Heart right ventricle (tissue), 16 donors: ENCODE measurements at regions not wholly inside any gene's neighbourhood (a gene's known extent, or its start where the extent isn't known, plus 50 kb on each side); places are given as distances from the start of the nearest gene placed in this dataset.

ENCODE experiments used
- ATAC-seq, 8 donors: fragments of 200-7000 bp; cut with Tn5 transposase; one replicate each; pipeline ENCODE4 v1.9.1; 2020; ENCODE audit warnings: mild to moderate bottlenecking in 8 of 8, moderate library complexity in 8 of 8, moderate number of reproducible peaks in 1 of 8
- DNase-seq, 2 donors: peaks; one replicate each; pipeline ENCODE4 v3.0.0-alpha.2; 2020
- H3K27ac ChIP-seq, 10 donors: fragments of 200-600 bp; sonication (generic) in 2 of 10; one replicate each; pipeline versions ENCODE4 v1.5.0 to v1.8.0; 2020 to 2022; ENCODE audit warnings: mild to moderate bottlenecking in 3 of 10
- H3K27me3 ChIP-seq, 7 donors: fragments of 200-600 bp; one replicate each; pipeline ENCODE4 v1.8.0; 2021 to 2022; ENCODE audit warnings: mild to moderate bottlenecking in 2 of 7
- H3K36me3 ChIP-seq, 9 donors: fragments of 200-600 bp; sonication (generic) in 1 of 9; one replicate each; pipeline versions ENCODE4 v1.5.0 to v1.8.0; 2020 to 2022; ENCODE audit warnings: mild to moderate bottlenecking in 2 of 9
- H3K4me1 ChIP-seq, 9 donors: fragments of 200-600 bp; sonication (generic) in 1 of 9; one replicate each; pipeline versions ENCODE4 v1.5.0 to v1.8.0; 2020 to 2022; ENCODE audit warnings: mild to moderate bottlenecking in 4 of 9
- H3K4me3 ChIP-seq, 10 donors: fragments of 200-600 bp; sonication (generic) in 2 of 10; one replicate each; pipeline versions ENCODE4 v1.5.0 to v1.8.0; 2020 to 2022; ENCODE audit warnings: mild to moderate bottlenecking in 7 of 10, moderate library complexity in 2 of 10
- H3K9me3 ChIP-seq, 11 donors: fragments of 200-600 bp in 10 of 11; sonication (generic) in 2 of 11; one replicate each; pipeline versions ENCODE4 v1.5.0 to v1.8.0; 2013 to 2022; ENCODE audit warnings: mild to moderate bottlenecking in 2 of 11, control low read depth in 1 of 11, moderate library complexity in 1 of 11
- WGBS, 2 donors: extraction: QIAGEN DNeasy Blood & Tissue Kit; methylation state at CpG; one replicate each; pipeline ENCODE4 v1.1.7; 2013; ENCODE audit warnings: inconsistent platforms in 1 of 2; 5-methylcytosine and 5-hydroxymethylcytosine counted together
- intact Hi-C, 10 donors: fragments of 100-400 bp; cut with DNase I; formaldehyde crosslinking; loops; one replicate each; pipeline versions ENCODE4 v1.11.1 to v1.14.2; 2022
- TF ChIP-seq, protein P1 (sequence below), 9 donors: fragments of 200-600 bp; sonication (generic) in 2 of 9; IDR thresholded peaks; one replicate each; pipeline versions ENCODE4 v1.5.0 to v1.8.0; 2021 to 2022; ENCODE audit warnings: antibody characterized with exemption in 9 of 9, mild to moderate bottlenecking in 5 of 9, moderate library complexity in 1 of 9
- donor health status: Arrhythmogenic right ventricular cardiomyopathy.
- donor health status: ischemic (EF 13 %, LVEDD 7.1; RV severe dilation, severe dysfunction).
- donor health status: healthy with polysubstance abuse.
- donor health status: DM: no; HTN: yes; CAD: no.
- donor health status: DM: no; HTN: no; CAD: no.
- donor health status: ischemic (EF 25% LVEDD 6.9; RV normal size, moderate dysfunction).
- donor health status: ischemic (EF 25% LVEDD 5.7; RV mildly dilated, moderate dysfunction).
- donor health status: healthy.
- donor health status: DM: yes; HTN: yes; CAD: no.
- donor health status: Ischemic cardiomyopathy.
- donor health status: ischemic (EF 35%, LVEDD 5.7; RV mildly dilated, moderate dysfunction).
- donor health status: nonischemic (EF 11% LVEDD 7.7; RV severe dilation, severe dysfunction).
- donor health status: DM: yes; HTN: yes; CAD: no.
- donor health status: PGD.
- donor health status: ischemic (EF 29% LVEDD 5.4; RV normal size, mild dysfunction).
- donor health status: nonischemic (EF 23%, LVEDD 6.1; RV moderate dilation, normal function).

- Histone ChIP-seq H3K27ac (no peak overlapping the region), H3K9me3 (peaks cover 0 to 23% (median 5%) of the 10 kb centered on the region in 11 donors), H3K4me1 (no peaks in the 10 kb centered on the region), H3K27me3 (no peaks in the 10 kb centered on the region), H3K36me3 (no peaks in the 10 kb centered on the region), H3K4me3 (no peak overlapping the region)
- DNase-seq (no peak), ATAC-seq (no peak)
- WGBS, 2 donors: 87 to 92% methylated on average over 1 of the region's 1 CpG
- TF ChIP-seq, protein P1, sequence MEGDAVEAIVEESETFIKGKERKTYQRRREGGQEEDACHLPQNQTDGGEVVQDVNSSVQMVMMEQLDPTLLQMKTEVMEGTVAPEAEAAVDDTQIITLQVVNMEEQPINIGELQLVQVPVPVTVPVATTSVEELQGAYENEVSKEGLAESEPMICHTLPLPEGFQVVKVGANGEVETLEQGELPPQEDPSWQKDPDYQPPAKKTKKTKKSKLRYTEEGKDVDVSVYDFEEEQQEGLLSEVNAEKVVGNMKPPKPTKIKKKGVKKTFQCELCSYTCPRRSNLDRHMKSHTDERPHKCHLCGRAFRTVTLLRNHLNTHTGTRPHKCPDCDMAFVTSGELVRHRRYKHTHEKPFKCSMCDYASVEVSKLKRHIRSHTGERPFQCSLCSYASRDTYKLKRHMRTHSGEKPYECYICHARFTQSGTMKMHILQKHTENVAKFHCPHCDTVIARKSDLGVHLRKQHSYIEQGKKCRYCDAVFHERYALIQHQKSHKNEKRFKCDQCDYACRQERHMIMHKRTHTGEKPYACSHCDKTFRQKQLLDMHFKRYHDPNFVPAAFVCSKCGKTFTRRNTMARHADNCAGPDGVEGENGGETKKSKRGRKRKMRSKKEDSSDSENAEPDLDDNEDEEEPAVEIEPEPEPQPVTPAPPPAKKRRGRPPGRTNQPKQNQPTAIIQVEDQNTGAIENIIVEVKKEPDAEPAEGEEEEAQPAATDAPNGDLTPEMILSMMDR (IDR thresholded peaks at IDR 0.05): no peak
- intact Hi-C loops: no loop called here
These were observed 300.5 kb downstream of the HTR7 start for GRCh38 chr10:90557385-90557784.

GRCh38 chr10:90560331-90560730, 297.5 kb downstream of the HTR7 start:
- no peaks in the 10 kb centered on the region for H3K4me1 ChIP-seq
- 59 to 66% methylated on average over 2 of the region's 2 CpGs for WGBS, 2 donors
- H3K36me3 ChIP-seq: no peaks in the 10 kb centered on the region
- intact Hi-C loops: no loop called here
- no peak overlapping the region for H3K4me3 ChIP-seq
- DNase-seq: no peak
- no peak for ATAC-seq
- H3K9me3 ChIP-seq: peaks cover 0 to 23% (median 5%) of the 10 kb centered on the region in 11 donors
- no peak overlapping the region for H3K27ac ChIP-seq
- H3K27me3 ChIP-seq: no peaks in the 10 kb centered on the region
- TF ChIP-seq, protein P1 (IDR thresholded peaks at IDR 0.05): no peak

DNA sequence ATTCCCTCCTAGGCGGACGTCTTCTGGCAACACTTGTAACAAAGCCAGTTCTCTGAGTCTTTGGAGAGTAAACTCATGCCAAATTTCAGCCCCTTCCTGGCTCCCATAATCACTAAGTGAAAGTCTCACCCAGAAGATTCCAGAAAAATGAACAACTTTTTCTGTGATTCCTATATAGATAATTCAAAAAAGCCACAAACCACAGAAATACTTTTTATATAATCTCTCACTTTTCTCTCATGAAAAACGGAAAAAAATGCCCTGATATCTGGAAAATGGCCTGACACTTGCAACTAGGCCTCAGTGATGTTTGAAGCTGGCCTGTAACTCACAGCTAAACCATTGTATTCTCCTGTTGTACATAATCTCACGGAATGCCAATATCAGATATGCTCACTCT, 296.2 kb downstream of the HTR7 start:
- Histone ChIP-seq H3K36me3 (no peaks in the 10 kb centered on the region), H3K9me3 (peaks cover 0 to 23% (median 5%) of the 10 kb centered on the region in 11 donors), H3K27me3 (no peaks in the 10 kb centered on the region), H3K4me3 (no peak overlapping the region), H3K27ac (no peak overlapping the region), H3K4me1 (no peaks in the 10 kb centered on the region)
- DNase-seq (no peak), ATAC-seq (no peak)
- TF ChIP-seq, protein P1 (IDR thresholded peaks at IDR 0.05): no peak
- 50 to 67% methylated on average over 4 of the region's 4 CpGs for WGBS, 2 donors
- intact Hi-C loops: no loop called here

- 82 to 91% methylated on average over 8 of the region's 8 CpGs for WGBS, 2 donors
- H3K36me3 ChIP-seq: no peaks in the 10 kb centered on the region
- ATAC-seq: no peak
- H3K9me3 ChIP-seq: peaks cover 0 to 7% (median 0%) of the 10 kb centered on the region in 11 donors
- no peak for DNase-seq
- no peak overlapping the region for H3K4me3 ChIP-seq
- no peaks in the 10 kb centered on the region for H3K27me3 ChIP-seq
- intact Hi-C loops: no loop called here
- no peaks in the 10 kb centered on the region for H3K4me1 ChIP-seq
- no peak overlapping the region for H3K27ac ChIP-seq
- TF ChIP-seq, protein P1 (IDR thresholded peaks at IDR 0.05): no peak
These were observed 286.2 kb downstream of the HTR7 start for GRCh38 chr10:90571481-90572258.
